ENCODE measurements at regions not wholly inside any gene's neighbourhood (a gene's known extent, or its start where the extent isn't known, plus 50 kb on each side); places are given as distances from the start of the nearest gene placed in this dataset.
"Not testable (repeated sequence)": the region's sequence is repeated elsewhere in the genome, so short reads cannot be mapped to it uniquely, and the experiment has no call there.

DNA sequence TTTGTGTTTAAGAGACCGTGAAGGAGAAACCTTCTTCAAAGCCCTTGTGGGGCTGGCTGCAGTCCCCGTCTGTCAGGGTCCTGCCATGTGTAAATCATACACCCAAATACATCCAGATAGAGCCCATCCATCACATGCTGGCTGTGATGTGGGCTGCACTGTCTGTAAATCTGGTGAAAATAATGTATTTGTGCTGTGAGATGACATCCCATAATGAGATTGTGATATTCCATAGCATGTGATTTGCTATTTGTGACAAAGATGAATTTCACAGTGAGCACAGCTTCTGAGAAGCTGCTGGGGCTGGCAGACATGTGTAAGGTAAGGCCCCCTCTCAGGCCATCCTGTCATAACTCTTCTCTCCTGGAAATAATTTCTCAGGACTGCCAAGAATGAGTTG, 114.3 kb upstream of the MB21D2 start:
- H3K27ac ChIP-seq: no peak overlapping the region
- TF ChIP-seq POLR2AphosphoS5 (IDR thresholded peaks at IDR 0.05): no peak
- TF ChIP-seq EP300 (IDR thresholded peaks at IDR 0.05): no peak
- no peak for TF ChIP-seq POLR2A (IDR thresholded peaks at IDR 0.05)
- TF ChIP-seq, protein P1, sequence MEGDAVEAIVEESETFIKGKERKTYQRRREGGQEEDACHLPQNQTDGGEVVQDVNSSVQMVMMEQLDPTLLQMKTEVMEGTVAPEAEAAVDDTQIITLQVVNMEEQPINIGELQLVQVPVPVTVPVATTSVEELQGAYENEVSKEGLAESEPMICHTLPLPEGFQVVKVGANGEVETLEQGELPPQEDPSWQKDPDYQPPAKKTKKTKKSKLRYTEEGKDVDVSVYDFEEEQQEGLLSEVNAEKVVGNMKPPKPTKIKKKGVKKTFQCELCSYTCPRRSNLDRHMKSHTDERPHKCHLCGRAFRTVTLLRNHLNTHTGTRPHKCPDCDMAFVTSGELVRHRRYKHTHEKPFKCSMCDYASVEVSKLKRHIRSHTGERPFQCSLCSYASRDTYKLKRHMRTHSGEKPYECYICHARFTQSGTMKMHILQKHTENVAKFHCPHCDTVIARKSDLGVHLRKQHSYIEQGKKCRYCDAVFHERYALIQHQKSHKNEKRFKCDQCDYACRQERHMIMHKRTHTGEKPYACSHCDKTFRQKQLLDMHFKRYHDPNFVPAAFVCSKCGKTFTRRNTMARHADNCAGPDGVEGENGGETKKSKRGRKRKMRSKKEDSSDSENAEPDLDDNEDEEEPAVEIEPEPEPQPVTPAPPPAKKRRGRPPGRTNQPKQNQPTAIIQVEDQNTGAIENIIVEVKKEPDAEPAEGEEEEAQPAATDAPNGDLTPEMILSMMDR (IDR thresholded peaks at IDR 0.05): no peak
- H3K4me1 ChIP-seq: no peaks in the 10 kb centered on the region
- H3K4me3 ChIP-seq: no peak overlapping the region
- no peaks in the 10 kb centered on the region for H3K36me3 ChIP-seq
- ATAC-seq: no peak
- no peaks in the 10 kb centered on the region for H3K9me3 ChIP-seq
- WGBS, 2 donors (ENCODE audit: low coverage in 1 of 2): 56% methylated on average over 2 of the region's 2 CpGs; no CpG with 5 or more reads in 1 of the 2 donors
- H3K27me3 ChIP-seq: no peaks in the 10 kb centered on the region

DNA sequence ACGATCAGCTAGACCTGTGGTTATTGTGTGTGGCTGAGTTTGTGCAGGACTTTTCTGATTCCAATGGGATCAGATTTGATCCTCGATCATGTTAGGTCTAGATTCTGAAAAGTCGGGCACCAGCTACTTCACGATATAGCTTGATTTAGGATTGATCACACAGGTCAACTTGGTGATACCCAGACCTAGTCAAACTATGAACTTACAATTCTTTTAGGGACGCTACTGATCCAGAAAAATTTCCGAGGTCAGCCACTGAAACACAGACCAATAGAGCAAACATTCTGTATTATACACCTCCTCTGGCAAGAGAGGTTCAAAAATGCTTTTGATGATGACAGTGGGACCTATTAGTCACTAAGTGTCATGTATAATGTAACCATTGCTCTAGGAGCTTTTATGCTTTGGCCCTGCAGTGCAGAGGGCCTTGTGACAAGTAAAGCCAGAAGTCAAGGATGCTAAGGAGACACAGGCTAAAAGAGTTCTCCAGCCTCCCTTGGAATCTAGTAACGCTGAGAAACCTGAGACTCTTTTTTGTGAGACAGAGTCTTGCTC, 115.6 kb upstream of the MB21D2 start:
- Histone ChIP-seq H3K4me3 (no peak overlapping the region), H3K27ac (no peak overlapping the region), H3K4me1 (no peaks in the 10 kb centered on the region), H3K27me3 (no peaks in the 10 kb centered on the region), H3K9me3 (no peaks in the 10 kb centered on the region), H3K36me3 (no peaks in the 10 kb centered on the region)
- 83 to 93% methylated on average over 4 to 7 of the region's 7 CpGs for WGBS, 2 donors (ENCODE audit: low coverage in 1 of 2)
- no peak for ATAC-seq
- no peak for TF ChIP-seq EP300 (IDR thresholded peaks at IDR 0.05)
- no peak for TF ChIP-seq POLR2A (IDR thresholded peaks at IDR 0.05)
- no peak for TF ChIP-seq POLR2AphosphoS5 (IDR thresholded peaks at IDR 0.05)
- TF ChIP-seq, protein P1 (IDR thresholded peaks at IDR 0.05): no peak

DNA sequence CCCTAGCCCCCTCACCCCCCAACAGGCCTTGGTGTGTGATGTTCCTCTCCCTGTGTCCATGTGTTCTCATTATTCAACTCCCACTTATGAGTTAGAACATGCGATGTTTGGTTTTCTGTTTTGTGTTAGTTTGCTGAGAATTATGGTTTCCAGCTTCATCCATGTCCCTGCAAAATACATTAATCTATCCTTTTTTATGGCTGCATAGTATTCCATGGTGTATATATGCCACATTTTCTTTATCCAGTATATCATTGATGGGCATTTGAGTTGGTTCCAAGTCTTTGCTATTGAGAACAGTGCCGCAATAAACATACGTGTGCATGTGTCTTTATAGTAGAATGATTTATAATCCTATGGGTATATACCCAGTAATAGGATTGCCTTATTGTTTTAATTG, 120.2 kb upstream of the MB21D2 start:
- 94 to 98% methylated on average over 3 of the region's 3 CpGs for WGBS, 2 donors (ENCODE audit: low coverage in 1 of 2)
- not testable (repeated sequence) for H3K4me3 ChIP-seq, H3K27me3 ChIP-seq, H3K4me1 ChIP-seq, H3K9me3 ChIP-seq, H3K36me3 ChIP-seq, H3K27ac ChIP-seq, ATAC-seq

DNA sequence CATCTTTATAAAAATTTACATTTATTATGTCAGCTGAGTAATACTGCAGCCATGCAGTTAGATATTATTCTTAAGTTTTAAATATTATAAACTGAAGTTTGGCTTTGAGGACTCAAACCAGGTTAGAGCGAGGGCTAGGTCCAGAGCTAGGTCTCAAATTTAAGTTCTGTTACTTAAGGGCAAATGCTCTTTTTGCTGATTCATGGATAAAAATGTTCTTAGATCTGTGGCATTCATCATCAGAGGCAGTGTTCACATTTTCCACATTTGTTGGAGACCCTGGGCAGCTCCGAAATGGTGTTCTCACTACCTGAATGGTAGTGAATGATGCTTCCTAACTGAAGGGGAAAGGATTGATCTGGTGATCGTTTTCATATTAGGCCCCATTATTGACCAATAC, 121.4 kb upstream of the MB21D2 start:
- H3K9me3 ChIP-seq: no peaks in the 10 kb centered on the region
- no peaks in the 10 kb centered on the region for H3K27me3 ChIP-seq
- no peak for ATAC-seq
- TF ChIP-seq, protein P1 (IDR thresholded peaks at IDR 0.05): no peak
- no peak for TF ChIP-seq POLR2AphosphoS5 (IDR thresholded peaks at IDR 0.05)
- no peak for TF ChIP-seq EP300 (IDR thresholded peaks at IDR 0.05)
- no peak for TF ChIP-seq POLR2A (IDR thresholded peaks at IDR 0.05)
- no peaks in the 10 kb centered on the region for H3K36me3 ChIP-seq
- WGBS, 2 donors (ENCODE audit: low coverage in 1 of 2): 92 to 96% methylated on average over 3 of the region's 3 CpGs
- H3K4me3 ChIP-seq: no peak overlapping the region
- no peak overlapping the region for H3K27ac ChIP-seq
- no peaks in the 10 kb centered on the region for H3K4me1 ChIP-seq

DNA sequence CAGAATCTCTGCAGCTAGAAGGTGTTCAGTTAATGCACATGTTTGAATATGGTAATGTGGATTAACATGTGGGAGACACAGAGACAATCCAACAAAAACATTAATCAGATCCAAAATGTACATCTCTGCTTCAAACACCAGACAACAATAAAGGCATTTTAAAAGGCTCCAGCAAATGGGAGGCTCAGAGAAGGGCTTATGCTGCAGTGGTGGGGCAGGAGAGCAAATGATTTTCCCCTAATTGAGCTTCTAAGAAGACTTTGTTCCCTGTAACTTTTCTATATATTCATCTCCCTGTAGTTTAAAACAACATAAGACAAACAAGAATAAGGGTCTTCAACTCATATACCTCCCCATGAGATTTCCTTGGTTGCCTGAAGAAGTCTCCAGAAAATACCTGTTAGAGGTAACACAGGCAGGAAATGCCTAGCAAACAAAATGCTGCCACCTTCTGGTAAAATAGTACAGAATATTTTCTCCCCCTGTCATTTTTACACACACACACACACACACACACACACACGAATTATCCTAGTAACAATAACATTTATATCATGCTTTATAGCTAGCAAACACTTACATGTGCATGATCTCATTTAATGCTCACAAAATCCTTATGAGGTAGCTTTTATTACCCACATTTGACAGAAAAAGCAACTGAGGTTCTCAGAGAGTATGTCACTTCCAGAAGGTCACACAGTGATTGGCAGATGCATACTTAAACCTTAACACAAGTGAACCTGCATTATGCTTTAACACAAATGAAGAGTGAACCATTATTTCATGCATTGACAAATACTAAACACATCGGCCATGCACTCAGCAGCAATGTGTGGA, 123.4 kb upstream of the MB21D2 start:
- no peak overlapping the region for H3K4me3 ChIP-seq
- no peak for ATAC-seq
- no peaks in the 10 kb centered on the region for H3K27me3 ChIP-seq
- TF ChIP-seq, protein P1 (IDR thresholded peaks at IDR 0.05): peak; percentile 25 to 68 (median 54)
- TF ChIP-seq POLR2AphosphoS5 (IDR thresholded peaks at IDR 0.05): no peak
- H3K36me3 ChIP-seq: no peaks in the 10 kb centered on the region
- H3K9me3 ChIP-seq: no peaks in the 10 kb centered on the region
- 28 to 46% methylated on average over 2 of the region's 2 CpGs for WGBS, 2 donors (ENCODE audit: low coverage in 1 of 2)
- no peaks in the 10 kb centered on the region for H3K4me1 ChIP-seq
- H3K27ac ChIP-seq: no peak overlapping the region
